Effector memory CD8-positive, alpha-beta T cell (primary cell): ENCODE measurements at regions not wholly inside any gene's neighbourhood (a gene's known extent, or its start where the extent isn't known, plus 50 kb on each side); places are given as distances from the start of the nearest gene placed in this dataset.
A peak's percentile ranks its signal among the peaks of the same experiment; 100 is the strongest.

ENCODE experiments used
- ATAC-seq: fragments of 150-1000 bp; cut with Tn5 transposase; replicated peaks from 2 replicates; pipeline ENCODE4 v1.10.0; 2021; ENCODE audit warnings: mild to moderate bottlenecking, moderate library complexity
- DNase-seq, 3 experiments: peaks; one replicate each; pipeline ENCODE4 v3.0.0; 2021
- H3K27ac Mint-ChIP-seq, 2 donors: one replicate each; pipeline ENCODE4 v1.8.0; 2022; ENCODE audit warnings: mild to moderate bottlenecking in 2 of 2, mixed read lengths in 2 of 2, moderate library complexity in 2 of 2
- H3K27me3 Mint-ChIP-seq, 2 donors: one replicate each; pipeline ENCODE4 v1.8.0; 2022; ENCODE audit warnings: mixed read lengths in 2 of 2
- H3K36me3 Mint-ChIP-seq: one replicate; pipeline ENCODE4 v1.8.0; 2022; ENCODE audit warnings: mild to moderate bottlenecking, moderate library complexity, mixed read lengths; ENCODE audit not compliant: insufficient read depth
- H3K4me1 Mint-ChIP-seq, 2 donors: one replicate each; pipeline ENCODE4 v1.8.0; 2022; ENCODE audit warnings: low read depth in 2 of 2, mixed read lengths in 2 of 2
- H3K4me3 Mint-ChIP-seq, 2 donors: one replicate each; pipeline ENCODE4 v1.8.0; 2022; ENCODE audit warnings: mild to moderate bottlenecking in 2 of 2, mixed read lengths in 2 of 2, moderate library complexity in 2 of 2
- H3K9me3 Mint-ChIP-seq, 2 donors: one replicate each; pipeline ENCODE4 v1.8.0; 2022; ENCODE audit warnings: mixed read lengths in 2 of 2

GRCh38 chr11:128331317-128331716, 256.0 kb downstream of the ETS1 start:
- Mint-ChIP-seq H3K27ac (no peak overlapping the region), H3K36me3 (no peaks in the 10 kb centered on the region), H3K4me3 (peak overlapping the region in 1 of 2 donors; percentile 8), H3K4me1 (peaks cover 57 to 58% of the 10 kb centered on the region in 2 donors), H3K9me3 (no peaks in the 10 kb centered on the region), H3K27me3 (no peaks in the 10 kb centered on the region)
- DNase-seq (no peak), ATAC-seq (no peak)

GRCh38 chr11:128330203-128330602, 257.2 kb downstream of the ETS1 start:
- no peaks in the 10 kb centered on the region for H3K9me3 Mint-ChIP-seq
- H3K4me1 Mint-ChIP-seq, result peaks cover 58 to 63% of the 10 kb centered on the region in 2 donors
- H3K27me3 Mint-ChIP-seq, result no peaks in the 10 kb centered on the region
- ATAC-seq (no peak), DNase-seq (no peak)
- H3K27ac Mint-ChIP-seq, result peak overlapping the region; percentile 93 to 97
- H3K4me3 Mint-ChIP-seq, result peak overlapping the region; percentile 37 to 56
- H3K36me3 Mint-ChIP-seq, result peaks cover under 1% of the 10 kb centered on the region

DNA sequence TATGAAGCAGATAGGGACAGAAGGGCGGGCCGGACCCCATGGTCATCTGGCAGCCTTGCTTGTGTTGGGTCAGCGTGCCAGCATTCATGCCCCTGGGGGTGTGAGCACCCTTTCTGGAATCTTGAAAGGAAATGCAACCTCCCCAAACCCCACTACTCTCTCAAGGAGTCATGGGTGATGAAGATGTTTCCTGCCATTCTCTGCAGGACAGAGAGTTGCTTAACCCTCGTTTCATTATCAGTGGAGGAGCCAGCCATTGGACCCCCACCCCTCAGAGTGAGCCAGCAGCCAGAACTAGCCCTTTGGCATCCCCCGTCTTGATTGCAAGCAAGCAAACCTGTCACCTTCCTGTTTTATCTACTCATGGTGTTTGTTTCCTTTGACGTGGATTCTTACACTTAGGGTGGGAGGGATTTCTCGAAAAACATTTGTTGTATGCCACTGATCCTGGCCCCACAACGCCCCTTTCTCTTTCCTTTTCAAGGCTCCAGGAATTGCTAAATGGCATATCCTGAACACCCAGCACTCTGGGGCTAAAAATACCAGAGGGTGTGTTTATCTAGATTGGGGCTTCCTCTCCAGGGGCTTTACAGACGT, 258.3 kb downstream of the ETS1 start:
- Mint-ChIP-seq H3K27ac (peak overlapping the region; percentile 93 to 97), H3K4me3 (peak overlapping the region; percentile 37 to 56), H3K4me1 (peaks cover 64 to 75% of the 10 kb centered on the region in 2 donors), H3K27me3 (no peaks in the 10 kb centered on the region), H3K36me3 (peaks cover 12% of the 10 kb centered on the region), H3K9me3 (no peaks in the 10 kb centered on the region)
- DNase-seq, result peak in 1 of 3 experiments; percentile 30
- no peak for ATAC-seq

GRCh38 chr11:128327274-128327673, 260.1 kb downstream of the ETS1 start:
- no peaks in the 10 kb centered on the region for H3K9me3 Mint-ChIP-seq
- ATAC-seq (no peak), DNase-seq (no peak)
- peak overlapping the region; percentile 26 to 67 for H3K4me3 Mint-ChIP-seq
- peaks cover 21% of the 10 kb centered on the region for H3K36me3 Mint-ChIP-seq
- H3K27ac Mint-ChIP-seq, result peak overlapping the region; percentile 93 to 97
- H3K4me1 Mint-ChIP-seq, result peaks cover 79 to 93% of the 10 kb centered on the region in 2 donors
- no peaks in the 10 kb centered on the region for H3K27me3 Mint-ChIP-seq

GRCh38 chr11:128326791-128327190, 260.6 kb downstream of the ETS1 start:
- no peak for ATAC-seq
- Mint-ChIP-seq H3K4me1 (peaks cover 81 to 97% of the 10 kb centered on the region in 2 donors), H3K27ac (peak overlapping the region; percentile 93 to 97), H3K36me3 (peaks cover 21% of the 10 kb centered on the region), H3K9me3 (no peaks in the 10 kb centered on the region), H3K4me3 (peak overlapping the region; percentile 26 to 67), H3K27me3 (no peaks in the 10 kb centered on the region)
- no peak for DNase-seq

DNA sequence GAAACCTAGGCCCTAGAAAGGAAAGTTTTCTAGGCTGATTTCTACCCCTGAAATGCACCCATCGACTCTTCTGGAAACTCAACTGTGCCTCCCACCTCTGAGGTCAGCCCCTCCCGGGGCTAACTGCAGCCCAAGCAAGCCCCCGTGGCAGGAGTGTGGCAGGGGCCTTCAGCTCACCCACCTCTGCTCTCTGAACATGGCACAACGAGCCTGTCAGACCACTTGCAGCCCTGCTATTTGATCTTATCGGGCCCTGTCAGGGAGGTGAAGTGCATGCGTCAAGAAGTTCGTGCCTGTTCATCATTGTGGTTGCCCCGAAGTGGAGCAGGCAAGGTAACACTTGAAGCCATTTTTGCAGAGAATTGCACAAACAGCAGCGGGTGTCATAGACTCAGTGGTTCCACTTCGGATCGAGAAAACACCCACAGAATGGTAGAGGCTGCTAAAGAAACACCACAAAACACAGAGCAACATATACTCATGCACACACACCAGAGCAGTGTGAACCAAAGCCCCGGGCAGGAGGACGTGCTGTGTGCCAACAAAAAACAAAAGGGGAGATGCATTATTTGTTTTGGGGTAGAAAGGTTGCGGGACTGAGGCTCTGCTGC, 262.7 kb downstream of the ETS1 start:
- H3K27ac Mint-ChIP-seq, result peak overlapping the region; percentile 93 to 97
- H3K36me3 Mint-ChIP-seq, result peaks cover 21% of the 10 kb centered on the region
- peak; percentile 82 to 85 (median 84) for DNase-seq
- peak; percentile 80 for ATAC-seq
- H3K27me3 Mint-ChIP-seq, result no peaks in the 10 kb centered on the region
- peaks cover 70 to 85% of the 10 kb centered on the region in 2 donors for H3K4me1 Mint-ChIP-seq
- H3K4me3 Mint-ChIP-seq, result peak overlapping the region; percentile 68 to 75
- no peaks in the 10 kb centered on the region for H3K9me3 Mint-ChIP-seq

DNA sequence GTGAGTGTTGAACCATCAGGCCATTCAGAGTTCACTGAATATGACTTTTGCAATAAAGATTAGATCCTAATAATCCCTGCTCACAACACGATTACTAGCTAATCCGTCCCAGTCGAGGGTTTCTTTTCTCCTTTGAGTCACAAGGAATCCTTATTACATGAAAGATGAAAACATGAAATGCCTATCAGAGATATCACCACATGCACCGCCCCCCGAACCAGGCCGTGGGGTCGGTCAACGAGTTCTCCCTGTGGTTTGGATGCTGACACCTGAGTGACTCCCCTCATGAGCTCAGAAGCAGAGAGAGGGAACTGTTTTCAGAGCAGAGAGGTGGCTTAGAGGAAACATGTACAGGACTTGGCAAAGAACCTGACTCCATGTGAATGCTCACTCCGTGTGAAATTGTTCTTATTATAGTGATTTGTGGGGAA, 263.3 kb downstream of the ETS1 start:
- H3K36me3 Mint-ChIP-seq, result peaks cover 21% of the 10 kb centered on the region
- peak overlapping the region; percentile 93 to 97 for H3K27ac Mint-ChIP-seq
- H3K4me1 Mint-ChIP-seq, result peaks cover 69 to 86% of the 10 kb centered on the region in 2 donors
- no peaks in the 10 kb centered on the region for H3K9me3 Mint-ChIP-seq
- H3K27me3 Mint-ChIP-seq, result no peaks in the 10 kb centered on the region
- ATAC-seq (peak; percentile 50), DNase-seq (peak; percentile 45 to 50 (median 47))
- peak overlapping the region; percentile 68 to 75 for H3K4me3 Mint-ChIP-seq

DNA sequence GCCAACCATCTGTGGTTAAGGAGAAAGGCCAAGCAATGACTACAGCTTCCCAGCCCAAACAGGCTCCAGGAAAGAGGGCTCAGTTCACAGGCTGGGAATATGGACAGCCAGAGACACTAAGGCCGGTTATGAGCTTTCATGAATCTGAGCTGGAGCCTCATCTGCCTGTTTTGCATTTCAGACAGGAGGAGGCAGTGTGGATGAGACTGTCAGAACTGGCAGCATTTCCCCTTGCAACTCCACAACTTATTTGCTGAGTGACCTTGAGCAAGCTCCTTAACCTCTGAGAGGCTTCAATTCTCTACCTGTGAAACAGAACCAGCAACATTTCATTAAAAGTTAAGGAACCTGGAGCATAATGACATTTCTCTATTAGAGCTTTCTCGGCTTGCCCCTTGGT, 264.0 kb downstream of the ETS1 start:
- peaks cover 68 to 86% of the 10 kb centered on the region in 2 donors for H3K4me1 Mint-ChIP-seq
- H3K36me3 Mint-ChIP-seq, result peaks cover 26% of the 10 kb centered on the region
- no peak for ATAC-seq
- peak overlapping the region; percentile 68 to 75 for H3K4me3 Mint-ChIP-seq
- DNase-seq, result peak in 2 of 3 experiments; percentile 20 to 30
- no peaks in the 10 kb centered on the region for H3K27me3 Mint-ChIP-seq
- H3K9me3 Mint-ChIP-seq, result no peaks in the 10 kb centered on the region
- peak overlapping the region; percentile 93 to 97 for H3K27ac Mint-ChIP-seq

- peak overlapping the region; percentile 53 to 64 for H3K4me3 Mint-ChIP-seq
- peaks cover 5 to 9% of the 10 kb centered on the region in 2 donors for H3K9me3 Mint-ChIP-seq
- ATAC-seq (peak; percentile 94), DNase-seq (peak; percentile 67 to 72 (median 70))
- peaks cover 56 to 69% of the 10 kb centered on the region in 2 donors for H3K4me1 Mint-ChIP-seq
- H3K27me3 Mint-ChIP-seq, result no peaks in the 10 kb centered on the region
- peaks cover 13% of the 10 kb centered on the region for H3K36me3 Mint-ChIP-seq
- H3K27ac Mint-ChIP-seq, result peak overlapping the region; percentile 94 to 95
These were observed 268.4 kb downstream of the ETS1 start for GRCh38 chr11:128318856-128319474.

DNA sequence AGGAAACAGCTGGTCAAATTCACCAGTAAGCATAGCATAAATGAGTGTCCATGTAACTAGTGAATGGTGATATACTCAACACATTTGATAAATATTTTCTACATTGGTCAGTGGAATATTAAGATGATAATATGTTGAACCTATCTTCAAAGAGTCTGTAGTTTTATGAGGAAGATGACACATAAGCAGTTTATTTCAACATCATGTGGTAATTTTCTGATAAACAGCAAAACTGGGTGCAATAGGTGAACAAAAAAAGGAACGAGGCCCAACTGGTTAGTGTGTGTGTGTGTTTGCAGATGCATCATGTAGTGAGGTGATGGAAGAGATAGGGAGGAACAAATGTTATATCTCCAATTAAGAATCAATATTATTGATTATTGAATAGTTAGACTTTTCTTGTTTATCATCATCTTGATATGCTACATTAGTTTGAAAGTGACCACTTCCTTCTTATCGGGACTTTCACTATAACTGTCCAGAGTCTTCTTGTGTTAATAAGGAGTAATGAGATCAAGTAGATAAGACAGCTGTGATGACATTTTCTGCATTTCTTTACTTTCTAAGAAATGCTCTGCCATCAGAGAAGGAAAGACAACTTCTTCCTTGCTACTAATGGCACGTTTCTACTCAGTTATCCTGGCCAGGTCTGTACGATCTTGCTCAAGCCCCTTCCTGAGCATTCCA, 270.7 kb downstream of the ETS1 start:
- peaks cover 6% of the 10 kb centered on the region for H3K36me3 Mint-ChIP-seq
- H3K27ac Mint-ChIP-seq, result peak overlapping the region; percentile 53 to 95
- DNase-seq, result no peak
- H3K4me3 Mint-ChIP-seq, result no peak overlapping the region
- no peak for ATAC-seq
- H3K4me1 Mint-ChIP-seq, result peaks cover 41 to 60% of the 10 kb centered on the region in 2 donors
- peaks cover 7 to 9% of the 10 kb centered on the region in 2 donors for H3K9me3 Mint-ChIP-seq
- H3K27me3 Mint-ChIP-seq, result no peaks in the 10 kb centered on the region

DNA sequence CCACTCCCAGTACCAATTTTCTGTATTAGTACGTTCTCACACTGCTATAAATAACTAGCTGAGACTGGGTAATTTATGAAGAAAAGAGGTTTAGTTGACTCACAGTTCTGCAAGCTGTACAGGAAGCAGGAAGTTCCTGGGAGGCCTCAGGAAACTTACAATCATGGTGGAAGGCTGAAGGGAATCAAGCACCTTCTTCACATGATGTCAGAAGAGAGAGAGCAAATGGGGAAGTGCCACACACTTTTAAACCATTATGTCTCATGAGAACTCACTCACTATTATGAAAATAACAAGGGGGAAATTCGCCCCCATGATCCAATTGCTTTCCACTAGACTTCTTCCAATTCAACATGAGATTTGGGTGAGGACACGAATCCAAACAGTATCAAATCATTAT, 271.4 kb downstream of the ETS1 start:
- no peak for ATAC-seq
- no peak for DNase-seq
- Mint-ChIP-seq H3K4me3 (peak overlapping the region in 1 of 2 donors; percentile 7), H3K27me3 (no peaks in the 10 kb centered on the region), H3K36me3 (peaks cover 7% of the 10 kb centered on the region), H3K4me1 (peaks cover 42 to 58% of the 10 kb centered on the region in 2 donors), H3K9me3 (peaks cover 7 to 9% of the 10 kb centered on the region in 2 donors), H3K27ac (peak overlapping the region; percentile 53 to 95)

DNA sequence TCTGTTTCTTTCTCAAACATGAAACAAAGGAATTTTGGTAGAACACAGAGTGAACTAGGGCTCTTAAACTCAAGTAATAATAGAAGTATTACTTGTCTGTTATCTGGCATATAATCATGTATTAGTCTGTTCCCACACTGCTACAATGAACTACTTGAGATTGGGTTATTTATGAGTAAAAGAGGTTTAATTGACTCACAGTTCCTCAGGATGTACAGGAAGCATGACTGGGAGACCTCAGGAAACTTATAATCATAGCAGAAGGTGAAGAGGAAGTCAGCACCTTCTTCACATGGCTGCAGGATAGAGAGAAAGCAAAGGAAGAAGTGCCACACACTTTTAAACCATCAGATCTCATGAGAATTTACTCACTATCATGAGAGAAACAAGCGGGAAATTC, 273.4 kb downstream of the ETS1 start:
- DNase-seq, result no peak
- Mint-ChIP-seq H3K4me1 (peaks cover 40 to 67% of the 10 kb centered on the region in 2 donors), H3K9me3 (peaks cover 7 to 9% of the 10 kb centered on the region in 2 donors), H3K36me3 (peaks cover 7% of the 10 kb centered on the region), H3K27ac (peak overlapping the region in 1 of 2 donors; percentile 38), H3K27me3 (no peaks in the 10 kb centered on the region), H3K4me3 (no peak overlapping the region)
- no peak for ATAC-seq
